ENCODE measurements at regions not wholly inside any gene's neighbourhood (a gene's known extent, or its start where the extent isn't known, plus 50 kb on each side); places are given as distances from the start of the nearest gene placed in this dataset.

DNA sequence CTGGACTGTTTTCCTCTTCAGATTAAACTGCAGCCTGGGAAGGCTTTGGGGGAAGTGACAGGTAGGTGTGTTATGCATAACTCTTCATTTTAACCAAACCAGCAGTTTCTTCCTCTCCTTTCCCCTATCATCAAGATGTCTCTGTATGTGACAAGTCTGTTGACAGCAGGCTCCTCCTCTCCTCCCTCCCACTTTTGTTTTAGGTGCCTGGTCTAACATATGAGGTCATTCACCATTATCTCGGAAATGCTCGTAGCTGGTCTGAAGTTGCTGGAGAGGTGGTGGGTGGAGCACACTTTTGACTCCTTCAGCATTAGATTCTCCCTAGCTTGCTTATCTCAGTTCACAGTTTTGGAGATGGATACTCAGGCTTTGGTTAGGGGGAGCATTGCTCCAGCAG is 571.0 kb upstream of the EEF2KMT start:
- TF ChIP-seq, protein P1, sequence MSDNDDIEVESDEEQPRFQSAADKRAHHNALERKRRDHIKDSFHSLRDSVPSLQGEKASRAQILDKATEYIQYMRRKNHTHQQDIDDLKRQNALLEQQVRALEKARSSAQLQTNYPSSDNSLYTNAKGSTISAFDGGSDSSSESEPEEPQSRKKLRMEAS (IDR thresholded peaks at IDR 0.05; ENCODE audit: insufficient read depth, insufficient read length) = no peak
- no peak for TF ChIP-seq POLR2AphosphoS5 (IDR thresholded peaks at IDR 0.05; ENCODE audit: insufficient read depth, low read depth, low read length)
